NCI-H2196 (cell line): ENCODE measurements at regions not wholly inside any gene's neighbourhood (a gene's known extent, or its start where the extent isn't known, plus 50 kb on each side); places are given as distances from the start of the nearest gene placed in this dataset.

Source experiments
- DNase-seq: peaks from one replicate; lab custom pipeline; 2025; ENCODE audit not compliant: unreplicated experiment; lab: John Stamatoyannopoulos, UW

- no peak for DNase-seq
Measured at GRCh38 chr20:11429889-11430519, 487.7 kb upstream of the BTBD3 start.

GRCh38 chr20:11430652-11431051 is 487.0 kb upstream of the BTBD3 start:
- no peak for DNase-seq

- DNase-seq = no peak
Measured at GRCh38 chr20:11431621-11432020, 486.1 kb upstream of the BTBD3 start.

GRCh38 chr20:11432407-11432806 is 485.3 kb upstream of the BTBD3 start:
- DNase-seq = no peak

GRCh38 chr20:11436113-11436905 is 481.4 kb upstream of the BTBD3 start:
- no peak for DNase-seq

GRCh38 chr20:11437090-11437489 is 480.6 kb upstream of the BTBD3 start:
- DNase-seq = no peak

GRCh38 chr20:11437611-11438380 is 479.9 kb upstream of the BTBD3 start:
- no peak for DNase-seq

GRCh38 chr20:11438412-11438811 is 479.3 kb upstream of the BTBD3 start:
- DNase-seq = no peak

- DNase-seq = no peak
Measured at GRCh38 chr20:11443382-11444119, 474.1 kb upstream of the BTBD3 start.

GRCh38 chr20:11445161-11445560 is 472.5 kb upstream of the BTBD3 start:
- no peak for DNase-seq

- DNase-seq = no peak
Measured at GRCh38 chr20:11445891-11446290, 471.8 kb upstream of the BTBD3 start.

- DNase-seq = no peak
Measured at GRCh38 chr20:11447371-11448100, 470.2 kb upstream of the BTBD3 start.

GRCh38 chr20:11448554-11448953 is 469.1 kb upstream of the BTBD3 start:
- DNase-seq = no peak

- DNase-seq = no peak
Measured at GRCh38 chr20:11451793-11452291, 465.9 kb upstream of the BTBD3 start.

- no peak for DNase-seq
Measured at GRCh38 chr20:11452326-11452725, 465.4 kb upstream of the BTBD3 start.

GRCh38 chr20:11453430-11453829 is 464.3 kb upstream of the BTBD3 start:
- no peak for DNase-seq

GRCh38 chr20:11454966-11455799 is 462.5 kb upstream of the BTBD3 start:
- no peak for DNase-seq

- no peak for DNase-seq
Measured at GRCh38 chr20:11457488-11457887, 460.2 kb upstream of the BTBD3 start.

- no peak for DNase-seq
Measured at GRCh38 chr20:11459090-11459890, 458.4 kb upstream of the BTBD3 start.
